GM19240 (cell line): ENCODE measurements at regions not wholly inside any gene's neighbourhood (a gene's known extent, or its start where the extent isn't known, plus 50 kb on each side); places are given as distances from the start of the nearest gene placed in this dataset.
"Not testable (repeated sequence)": the region's sequence is repeated elsewhere in the genome, so short reads cannot be mapped to it uniquely, and the experiment has no call there.

ENCODE experiments used
- DNase-seq: peaks from one replicate; pipeline ENCODE4 v3.0.0; 2011; ENCODE audit warnings: low spot score; ENCODE audit not compliant: insufficient read length

- no peak for DNase-seq
Measured at GRCh38 chr6:23851522-23851921, 274.5 kb upstream of the NRSN1 start.

- DNase-seq, result not testable (repeated sequence)
Measured at GRCh38 chr6:23853566-23854133, 272.4 kb upstream of the NRSN1 start.

DNA sequence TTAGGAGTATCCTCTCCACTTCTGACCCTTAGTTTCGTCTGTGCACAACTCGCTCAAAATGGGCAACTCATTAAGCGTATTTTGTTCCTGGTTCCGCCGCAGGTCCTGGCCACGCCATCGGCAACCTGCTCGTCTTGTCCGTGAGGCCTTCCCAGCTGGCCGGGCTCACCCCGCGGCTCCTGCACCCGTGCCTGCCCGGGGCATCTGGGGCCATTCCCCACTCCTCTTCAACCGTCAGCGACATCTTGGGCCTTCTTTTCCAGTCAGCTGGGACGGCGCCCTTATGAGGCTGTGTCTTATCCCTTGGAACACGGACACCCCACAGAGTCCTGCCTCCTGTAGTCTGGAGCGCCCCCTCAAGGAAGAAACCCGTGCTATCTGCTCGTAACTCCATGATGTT, 271.9 kb upstream of the NRSN1 start:
- not testable (repeated sequence) for DNase-seq

DNA sequence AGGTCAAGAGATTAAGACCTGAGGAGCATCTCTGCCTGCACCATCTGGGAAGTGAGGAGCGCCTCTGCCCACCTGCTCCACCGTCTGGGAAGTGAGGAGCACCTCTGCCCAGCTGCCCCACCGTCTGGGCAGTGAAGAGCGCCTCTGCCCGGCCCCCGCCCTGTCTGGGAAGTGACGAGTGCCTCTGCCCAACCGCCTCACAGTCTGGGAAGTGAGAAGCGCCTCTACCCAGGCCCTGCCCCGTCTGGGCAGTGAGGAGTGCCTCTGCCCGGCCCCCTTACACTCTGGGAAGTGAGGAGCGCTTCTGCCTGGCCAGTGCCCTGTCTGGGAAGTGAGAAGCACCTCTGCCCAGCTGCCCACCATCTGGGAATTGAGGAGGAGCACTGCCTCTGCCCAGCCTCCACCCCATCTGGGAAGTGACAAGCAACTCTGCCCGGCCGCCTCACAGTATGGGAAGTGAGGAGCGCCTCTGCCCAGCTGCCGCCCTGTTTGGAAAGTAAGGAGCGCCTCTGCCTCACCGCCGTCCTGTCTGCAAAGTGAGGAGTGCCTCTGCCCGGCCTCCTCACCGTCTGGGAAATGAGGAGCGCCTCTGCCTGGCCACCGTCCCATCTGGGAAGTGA, 270.4 kb upstream of the NRSN1 start:
- DNase-seq, result no peak

- DNase-seq, result no peak
Measured at GRCh38 chr6:23870496-23870895, 255.5 kb upstream of the NRSN1 start.

DNA sequence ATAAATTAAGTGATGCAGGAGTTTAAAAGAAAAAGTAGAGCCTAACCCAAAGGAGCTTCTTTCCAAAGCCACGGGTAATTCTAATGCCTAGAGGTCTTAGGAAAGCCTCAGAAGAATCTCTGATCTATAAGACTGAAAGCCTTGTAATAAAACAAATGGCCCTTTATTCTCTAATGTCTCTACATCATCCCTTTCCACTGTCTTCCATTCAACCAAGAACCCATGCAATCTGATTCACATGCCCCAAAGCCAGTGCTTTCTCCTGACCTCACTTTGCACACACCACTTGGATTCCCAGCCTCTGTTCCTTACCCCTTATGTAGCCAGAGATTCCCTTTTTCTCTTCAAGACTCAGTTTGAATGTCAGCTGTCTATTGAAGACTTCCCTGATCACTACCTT, 252.9 kb upstream of the NRSN1 start:
- no peak for DNase-seq

DNA sequence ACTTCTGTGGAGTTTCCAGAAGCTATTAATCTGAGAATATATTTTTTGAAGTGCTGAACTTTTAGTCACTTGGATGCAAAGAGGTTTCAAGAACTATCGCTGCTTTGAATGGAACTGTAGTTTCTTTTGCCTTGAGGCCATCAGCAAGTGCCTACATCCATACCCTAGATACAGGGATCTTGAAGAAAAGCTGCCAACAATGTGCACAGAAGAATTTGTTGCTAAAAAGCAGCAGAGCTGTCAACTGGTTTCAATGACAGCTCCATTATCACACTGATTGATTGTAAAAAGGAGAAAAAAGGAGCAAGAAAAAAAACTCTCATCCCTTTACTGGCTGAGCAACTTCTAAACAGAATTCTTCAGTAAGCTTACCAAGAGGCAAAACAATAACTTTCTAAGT, 251.0 kb upstream of the NRSN1 start:
- no peak for DNase-seq

GRCh38 chr6:23879816-23880215, 246.2 kb upstream of the NRSN1 start:
- no peak for DNase-seq

DNA sequence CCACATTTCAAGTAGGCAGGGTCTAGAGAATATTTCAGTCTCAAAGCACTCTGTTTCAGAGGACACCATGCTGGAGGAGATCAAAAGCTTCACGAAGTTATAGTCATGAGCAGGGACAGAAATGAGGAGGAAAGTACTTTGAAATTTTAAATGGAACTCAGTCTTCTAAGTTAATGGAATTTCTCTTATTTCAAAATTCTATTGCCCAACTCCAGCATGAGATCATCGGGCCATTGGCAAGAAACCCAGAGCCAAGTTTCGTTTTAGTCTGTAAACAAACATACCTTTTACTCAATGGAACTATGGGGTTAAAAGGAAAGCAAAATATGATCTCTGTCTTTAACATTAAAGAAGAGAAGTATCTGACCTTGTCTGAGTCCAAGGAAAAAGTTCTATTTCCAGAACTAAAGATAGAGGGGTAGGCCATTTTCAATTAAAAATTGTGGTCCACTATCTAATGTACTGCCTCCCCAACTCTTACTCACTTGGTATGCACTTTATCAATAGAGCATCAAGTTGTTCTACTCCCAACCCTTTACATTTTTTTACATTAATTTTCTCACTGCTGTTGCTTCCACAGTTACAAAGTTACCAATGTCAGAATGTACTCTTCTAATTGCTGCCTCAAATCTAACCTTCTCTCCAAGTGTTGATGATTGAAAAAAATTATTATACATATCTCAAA, 235.3 kb upstream of the NRSN1 start:
- DNase-seq, result no peak

GRCh38 chr6:23905133-23905815, 220.7 kb upstream of the NRSN1 start:
- DNase-seq, result no peak

GRCh38 chr6:23910420-23910819, 215.6 kb upstream of the NRSN1 start:
- no peak for DNase-seq

- no peak for DNase-seq
Measured at GRCh38 chr6:23927935-23928334, 198.1 kb upstream of the NRSN1 start.

GRCh38 chr6:23929201-23929600, 196.8 kb upstream of the NRSN1 start:
- no peak for DNase-seq

DNA sequence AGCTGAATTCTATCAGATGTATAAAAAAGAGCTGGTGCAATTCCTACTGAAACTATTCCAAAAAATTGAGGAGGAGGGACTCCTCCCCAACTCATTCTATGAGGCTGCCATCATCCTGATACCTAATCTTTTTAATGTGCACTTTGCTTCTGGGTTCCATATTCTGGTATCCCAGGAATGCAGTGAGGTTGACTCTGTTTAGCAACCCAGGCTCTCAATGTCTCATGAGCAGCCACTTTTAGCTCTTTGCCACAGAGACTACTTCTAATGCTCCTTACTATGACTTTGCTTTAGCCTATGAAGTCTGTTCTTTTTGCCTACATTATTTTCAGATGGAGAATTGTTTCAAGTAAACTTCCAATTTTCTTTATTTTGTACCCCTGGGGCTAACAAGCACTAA, 185.5 kb upstream of the NRSN1 start:
- DNase-seq, result no peak

- DNase-seq, result no peak
Measured at GRCh38 chr6:23951691-23952090, 174.3 kb upstream of the NRSN1 start.

DNA sequence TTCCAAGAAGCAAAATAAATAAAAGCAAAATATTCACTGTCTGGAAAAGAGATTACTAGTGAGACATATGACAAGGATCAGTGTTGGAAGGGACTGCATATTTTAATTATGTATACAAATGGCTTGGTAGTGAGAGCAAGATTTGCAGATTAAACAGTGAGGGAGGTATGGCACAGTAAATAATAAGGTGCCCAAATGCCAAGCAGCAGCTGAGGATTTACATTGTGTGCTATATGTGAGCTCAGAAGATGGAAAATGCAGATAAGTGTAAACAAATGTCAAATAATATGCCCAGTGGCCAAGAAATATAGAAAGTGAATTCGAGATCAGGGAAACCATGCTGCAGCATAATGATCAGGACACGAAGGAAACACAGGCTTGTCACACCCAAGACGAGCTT, 173.8 kb upstream of the NRSN1 start:
- DNase-seq, result no peak

- no peak for DNase-seq
Measured at GRCh38 chr6:23953976-23954375, 172.0 kb upstream of the NRSN1 start.

GRCh38 chr6:23957017-23957416, 169.0 kb upstream of the NRSN1 start:
- no peak for DNase-seq

- DNase-seq, result no peak
Measured at GRCh38 chr6:23964865-23965264, 161.2 kb upstream of the NRSN1 start.

- DNase-seq, result no peak
Measured at GRCh38 chr6:23969344-23969743, 156.7 kb upstream of the NRSN1 start.

DNA sequence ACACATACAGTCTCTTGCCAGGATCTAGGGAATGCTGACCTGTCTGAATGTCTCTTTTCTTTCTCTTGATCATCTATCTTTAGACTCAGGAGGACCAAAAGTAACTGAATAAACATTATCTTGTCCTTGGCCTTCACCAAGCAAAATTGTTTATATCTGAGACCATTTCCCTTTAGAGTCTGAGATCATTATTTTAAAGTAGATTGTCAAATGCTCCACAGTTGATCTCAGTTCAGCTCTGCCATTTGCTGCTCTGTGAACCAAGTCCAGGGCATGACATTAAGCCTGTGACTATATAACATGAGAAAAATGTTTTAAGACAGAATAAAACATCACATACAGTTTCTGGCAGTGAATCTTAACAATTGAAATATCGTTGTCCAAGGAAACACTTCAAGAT, 148.3 kb upstream of the NRSN1 start:
- no peak for DNase-seq

- no peak for DNase-seq
Measured at GRCh38 chr6:23980965-23981364, 145.1 kb upstream of the NRSN1 start.
